ENCODE measurements at regions not wholly inside any gene's neighbourhood (a gene's known extent, or its start where the extent isn't known, plus 50 kb on each side); places are given as distances from the start of the nearest gene placed in this dataset.
"Not testable (repeated sequence)": the region's sequence is repeated elsewhere in the genome, so short reads cannot be mapped to it uniquely, and the experiment has no call there.

GRCh38 chr11:98732947-98733346 is 287.8 kb upstream of the CNTN5 start:
- H4K8ac ChIP-seq (replicated peaks; ENCODE audit: insufficient read length, low read depth, low read length), result no peak overlapping the region

GRCh38 chr11:98733378-98733777 is 287.4 kb upstream of the CNTN5 start:
- not testable (repeated sequence) for H3K4ac ChIP-seq (ENCODE audit: low read depth, low read length); H3K9me3 Mint-ChIP-seq; H3K79me1 ChIP-seq (ENCODE audit: insufficient read depth, low read depth, low read length, poor library complexity, severe bottlenecking); H3K9ac ChIP-seq (ENCODE audit: extremely low read depth, insufficient read length, low read length); DNase-seq; H2BK20ac ChIP-seq (ENCODE audit: low read depth, low read length, poor library complexity, severe bottlenecking); H3K4me2 ChIP-seq (ENCODE audit: insufficient read depth, insufficient read length, low read length); H4K5ac ChIP-seq (ENCODE audit: insufficient read length, low read depth, low read length); H3K4me3 Mint-ChIP-seq; H3K14ac ChIP-seq (ENCODE audit: insufficient read depth, low read length); H4K91ac ChIP-seq (ENCODE audit: insufficient read length, low read depth, low read length); H3K23ac ChIP-seq (ENCODE audit: insufficient read length, low read depth, low read length); H3K9me3 ChIP-seq (ENCODE audit: control insufficient read depth, low read depth, low read length); H3K79me2 ChIP-seq (ENCODE audit: insufficient read depth, low read length); H3K36me3 Mint-ChIP-seq (ENCODE audit: insufficient read depth in 1 of 3, low read depth in 3 of 3); H2BK5ac ChIP-seq (ENCODE audit: insufficient read length, low read length); H2BK12ac ChIP-seq (ENCODE audit: insufficient read length, low read depth, low read length); H2AFZ ChIP-seq (ENCODE audit: low read length); H3K4me1 ChIP-seq (ENCODE audit: insufficient read depth, low read length); H3K23me2 ChIP-seq (ENCODE audit: insufficient read length, low read depth, low read length, poor library complexity, severe bottlenecking); H2BK120ac ChIP-seq (ENCODE audit: low read depth, low read length, poor library complexity, severe bottlenecking); H3K56ac ChIP-seq (ENCODE audit: insufficient read length, low read depth, low read length); H3K27me3 ChIP-seq (ENCODE audit: insufficient read depth, low read length); H3K27me3 Mint-ChIP-seq (ENCODE audit: low read depth); H3K27ac ChIP-seq (ENCODE audit: insufficient read length, low read depth, low read length); H2BK15ac ChIP-seq (ENCODE audit: low read depth, low read length); H4K20me1 ChIP-seq (ENCODE audit: control insufficient read depth, insufficient read depth, insufficient read length); H3K18ac ChIP-seq (ENCODE audit: insufficient read length, low read depth, low read length); H2AK5ac ChIP-seq (ENCODE audit: insufficient read length, low read length); H3T11ph ChIP-seq (ENCODE audit: low read length); H4K8ac ChIP-seq (replicated peaks; ENCODE audit: insufficient read length, low read depth, low read length)
- H3K27ac Mint-ChIP-seq, result peak overlapping the region in 2 of 3 experiments; percentile 3 to 73; a peak in 3 of 7 replicates
- peaks cover 14 to 15% of the 10 kb centered on the region in 2 experiments for H3K4me1 Mint-ChIP-seq
- no CpG with 5 or more reads among the region's 5 CpGs for WGBS (ENCODE audit: extremely low coverage, insufficient read length, low lambda C conversion rate)

More at GRCh38 chr11:98732947-98733346, 287.8 kb upstream of the CNTN5 start:
- Histone ChIP-seq H3K4me2 (ENCODE audit: insufficient read depth, insufficient read length, low read length) (no peak overlapping the region), H3K27ac (ENCODE audit: insufficient read length, low read depth, low read length) (no peak overlapping the region), H3K14ac (ENCODE audit: insufficient read depth, low read length) (no peak overlapping the region), H2BK5ac (ENCODE audit: insufficient read length, low read length) (no peak overlapping the region), H3K56ac (ENCODE audit: insufficient read length, low read depth, low read length) (no peak overlapping the region), H3K27me3 (ENCODE audit: insufficient read depth, low read length) (no peaks in the 10 kb centered on the region), H3K79me2 (ENCODE audit: insufficient read depth, low read length) (no peaks in the 10 kb centered on the region), H4K91ac (ENCODE audit: insufficient read length, low read depth, low read length) (no peak overlapping the region), H2BK20ac (ENCODE audit: low read depth, low read length, poor library complexity, severe bottlenecking) (no peak overlapping the region), H3K9me3 (ENCODE audit: control insufficient read depth, low read depth, low read length) (no peaks in the 10 kb centered on the region), H2BK15ac (ENCODE audit: low read depth, low read length) (no peak overlapping the region), H3K23me2 (ENCODE audit: insufficient read length, low read depth, low read length, poor library complexity, severe bottlenecking) (no peaks in the 10 kb centered on the region), H4K5ac (ENCODE audit: insufficient read length, low read depth, low read length) (no peak overlapping the region), H3K23ac (ENCODE audit: insufficient read length, low read depth, low read length) (no peak overlapping the region), H3K79me1 (ENCODE audit: insufficient read depth, low read depth, low read length, poor library complexity, severe bottlenecking) (no peaks in the 10 kb centered on the region), H3K4ac (ENCODE audit: low read depth, low read length) (no peak overlapping the region), H3K18ac (ENCODE audit: insufficient read length, low read depth, low read length) (no peak overlapping the region), H2BK120ac (ENCODE audit: low read depth, low read length, poor library complexity, severe bottlenecking) (no peak overlapping the region), H3T11ph (ENCODE audit: low read length) (no peak overlapping the region), H3K4me1 (ENCODE audit: insufficient read depth, low read length) (no peaks in the 10 kb centered on the region), H2AK5ac (ENCODE audit: insufficient read length, low read length) (no peak overlapping the region), H2BK12ac (ENCODE audit: insufficient read length, low read depth, low read length) (no peak overlapping the region), H4K20me1 (ENCODE audit: control insufficient read depth, insufficient read depth, insufficient read length) (no peaks in the 10 kb centered on the region), H2AFZ (ENCODE audit: low read length) (no peak overlapping the region), H3K9ac (ENCODE audit: extremely low read depth, insufficient read length, low read length) (no peak overlapping the region)
- Mint-ChIP-seq H3K27me3 (ENCODE audit: low read depth) (no peaks in the 10 kb centered on the region), H3K4me3 (no peak overlapping the region), H3K36me3 (ENCODE audit: insufficient read depth in 1 of 3, low read depth in 3 of 3) (no peaks in the 10 kb centered on the region; a peak in 1 of 7 replicates), H3K4me1 (peaks cover 14 to 15% of the 10 kb centered on the region in 2 experiments), H3K9me3 (peaks cover 3 to 10% of the 10 kb centered on the region in 2 experiments; a peak in 3 of 5 replicates), H3K27ac (no peak overlapping the region)
- no peak for DNase-seq
- WGBS (ENCODE audit: extremely low coverage, insufficient read length, low lambda C conversion rate), result no CpG with 5 or more reads among the region's 1 CpG
- no peak for TF ChIP-seq CTCF (conservative IDR thresholded peaks at IDR 0.05)
